Muscle of leg (tissue), 3 donors: ENCODE measurements at regions not wholly inside any gene's neighbourhood (a gene's known extent, or its start where the extent isn't known, plus 50 kb on each side); places are given as distances from the start of the nearest gene placed in this dataset.

Experiments used
- DNase-seq: peaks from one replicate; pipeline ENCODE4 v3.0.0; 2013
- H3K27ac ChIP-seq: one replicate; pipeline ENCODE4 v1.5.1; 2013; ENCODE audit warnings: mild to moderate bottlenecking, low read length, control low read depth
- H3K27me3 ChIP-seq: one replicate; pipeline ENCODE4 v1.6.1; 2013; ENCODE audit warnings: low read length; ENCODE audit not compliant: control insufficient read depth, insufficient read depth
- H3K36me3 ChIP-seq: one replicate; pipeline ENCODE4 v1.6.1; 2013; ENCODE audit warnings: low read length; ENCODE audit not compliant: control insufficient read depth, insufficient read depth
- H3K4me1 ChIP-seq: one replicate; pipeline ENCODE4 v1.6.1; 2013; ENCODE audit warnings: low read length; ENCODE audit not compliant: control insufficient read depth, insufficient read depth
- H3K4me3 ChIP-seq: one replicate; pipeline ENCODE4 v1.5.1; 2013; ENCODE audit warnings: low read length, control low read depth
- H3K9me3 ChIP-seq: replicated peaks from 2 replicates; pipeline ENCODE4 v1.6.1; 2013; ENCODE audit warnings: low read depth, low read length; ENCODE audit not compliant: control insufficient read depth
- WGBS: methylation state at CpG from one replicate; pipeline ENCODE4 v1.1.5; 2013; ENCODE audit warnings: missing lambda C conversion rate; ENCODE audit not compliant: insufficient coverage; 5-methylcytosine and 5-hydroxymethylcytosine counted together

- WGBS = 87% methylated on average over 3 of the region's 9 CpGs
- no peaks in the 10 kb centered on the region for H3K36me3 ChIP-seq
- no peaks in the 10 kb centered on the region for H3K9me3 ChIP-seq
- H3K4me1 ChIP-seq = no peaks in the 10 kb centered on the region
- no peaks in the 10 kb centered on the region for H3K27me3 ChIP-seq
- no peak for DNase-seq
- no peak overlapping the region for H3K27ac ChIP-seq
- H3K4me3 ChIP-seq = no peak overlapping the region
Measured at GRCh38 chr14:65940056-65940735, 527.7 kb downstream of the FUT8 start.

DNA sequence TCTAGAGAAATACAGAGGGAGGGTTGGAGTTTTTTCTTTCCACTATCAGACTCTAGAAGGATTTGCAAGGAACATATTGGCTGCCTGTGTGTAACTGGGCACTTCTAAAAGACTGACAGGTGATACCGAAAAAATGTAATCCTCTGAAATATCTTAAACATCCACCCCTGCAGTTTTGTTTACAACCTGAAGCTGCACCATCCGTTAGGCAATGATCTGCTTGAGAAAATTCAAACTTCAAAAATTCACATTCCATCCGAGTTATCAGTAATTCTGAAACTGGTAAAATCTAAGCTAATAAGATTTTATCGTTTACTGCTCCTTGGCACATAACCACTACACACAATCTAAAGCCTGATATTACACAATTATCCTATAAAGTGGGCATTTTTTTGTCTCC, 528.6 kb downstream of the FUT8 start:
- no peaks in the 10 kb centered on the region for H3K36me3 ChIP-seq
- no peaks in the 10 kb centered on the region for H3K27me3 ChIP-seq
- 79% methylated on average over 3 of the region's 4 CpGs for WGBS

DNA sequence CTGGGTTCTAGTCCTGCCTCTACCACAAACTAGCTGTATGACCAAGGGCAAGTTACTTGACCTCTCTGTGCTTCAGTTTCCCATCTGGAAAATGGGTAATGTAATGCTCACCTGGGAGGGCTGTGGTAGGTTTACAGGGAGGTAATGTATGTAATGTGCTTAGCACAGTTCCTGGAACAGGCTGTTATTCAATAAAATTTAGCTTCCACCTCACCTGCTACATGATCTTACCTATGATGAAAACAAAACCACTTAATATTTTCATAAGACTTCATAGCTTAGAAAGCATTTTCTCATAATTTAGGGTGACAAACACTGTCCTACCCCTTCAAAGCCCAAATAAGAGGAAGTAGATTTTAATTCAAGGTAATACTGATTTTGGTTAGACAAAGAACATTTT, 530.6 kb downstream of the FUT8 start:
- no peak for DNase-seq
- Histone ChIP-seq H3K27me3 (peaks cover 8% of the 10 kb centered on the region), H3K4me3 (no peak overlapping the region), H3K27ac (no peak overlapping the region), H3K36me3 (no peaks in the 10 kb centered on the region), H3K4me1 (no peaks in the 10 kb centered on the region), H3K9me3 (no peaks in the 10 kb centered on the region)

More for the DNA sequence above, 528.6 kb downstream of the FUT8 start:
- DNase-seq = no peak
- no peaks in the 10 kb centered on the region for H3K4me1 ChIP-seq
- no peak overlapping the region for H3K4me3 ChIP-seq
- H3K27ac ChIP-seq = no peak overlapping the region
- H3K9me3 ChIP-seq = no peaks in the 10 kb centered on the region

DNA sequence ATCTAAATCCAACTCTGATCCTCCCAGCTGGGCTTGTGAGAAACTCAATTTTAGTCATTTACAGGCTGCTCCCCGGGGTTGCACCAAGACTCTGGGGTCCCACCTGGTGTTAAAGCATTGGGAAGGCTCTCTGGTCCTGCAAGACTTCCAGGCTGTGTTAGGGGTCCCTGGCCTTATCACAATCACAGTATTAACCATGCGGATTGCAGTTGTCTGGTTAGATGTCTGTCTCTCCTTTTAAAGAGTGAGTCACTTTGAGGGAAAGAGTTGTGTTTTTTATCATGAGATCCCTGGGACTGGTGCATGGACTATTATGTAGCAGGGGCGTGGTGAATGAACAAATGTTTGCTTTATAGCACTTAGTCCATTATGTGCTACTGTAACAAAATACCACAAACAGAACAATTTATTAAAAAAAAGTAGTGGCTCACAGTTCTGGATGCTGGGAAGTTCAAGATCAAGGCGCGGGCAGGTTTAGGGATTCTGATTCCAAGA, 531.4 kb downstream of the FUT8 start:
- Histone ChIP-seq H3K27ac (no peak overlapping the region), H3K27me3 (peaks cover 10% of the 10 kb centered on the region), H3K9me3 (no peaks in the 10 kb centered on the region), H3K4me1 (no peaks in the 10 kb centered on the region), H3K4me3 (no peak overlapping the region), H3K36me3 (no peaks in the 10 kb centered on the region)
- no CpG with 5 or more reads among the region's 5 CpGs for WGBS
- DNase-seq = no peak

DNA sequence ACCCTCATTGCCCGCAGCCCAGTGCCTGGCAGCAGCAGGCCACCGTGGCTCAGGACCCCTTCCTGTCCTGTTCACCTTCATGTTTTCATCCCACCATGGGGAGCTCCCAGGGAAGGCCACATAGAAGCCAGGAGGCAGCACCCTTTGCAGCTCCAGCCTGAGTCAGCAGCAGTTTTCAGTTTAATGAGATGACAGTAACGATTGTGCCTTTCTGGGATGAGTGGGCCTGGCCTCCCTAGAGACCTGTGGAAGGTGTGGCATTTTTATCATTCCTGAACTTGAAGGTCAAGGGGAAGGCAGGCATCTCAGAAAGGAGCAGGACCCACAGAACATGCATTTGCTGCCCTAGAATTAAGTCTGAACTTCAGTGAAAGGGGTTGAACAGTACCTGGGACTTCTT, 532.8 kb downstream of the FUT8 start:
- no peak for DNase-seq
- H3K27ac ChIP-seq = no peak overlapping the region
- peaks cover 10% of the 10 kb centered on the region for H3K27me3 ChIP-seq
- H3K4me3 ChIP-seq = no peak overlapping the region
- WGBS = 63% methylated on average over 2 of the region's 3 CpGs
- H3K4me1 ChIP-seq = no peaks in the 10 kb centered on the region
- no peaks in the 10 kb centered on the region for H3K36me3 ChIP-seq
- H3K9me3 ChIP-seq = no peaks in the 10 kb centered on the region

GRCh38 chr14:65946494-65946893, 534.0 kb downstream of the FUT8 start:
- Histone ChIP-seq H3K9me3 (no peaks in the 10 kb centered on the region), H3K27me3 (peaks cover 10% of the 10 kb centered on the region), H3K4me1 (no peaks in the 10 kb centered on the region), H3K4me3 (no peak overlapping the region), H3K36me3 (no peaks in the 10 kb centered on the region), H3K27ac (no peak overlapping the region)
- 87% methylated on average over 2 of the region's 4 CpGs for WGBS
- no peak for DNase-seq

GRCh38 chr14:65948302-65948701, 535.8 kb downstream of the FUT8 start:
- H3K27me3 ChIP-seq = peaks cover 10% of the 10 kb centered on the region
- 58% methylated on average over 8 of the region's 8 CpGs for WGBS
- H3K4me1 ChIP-seq = no peaks in the 10 kb centered on the region

DNA sequence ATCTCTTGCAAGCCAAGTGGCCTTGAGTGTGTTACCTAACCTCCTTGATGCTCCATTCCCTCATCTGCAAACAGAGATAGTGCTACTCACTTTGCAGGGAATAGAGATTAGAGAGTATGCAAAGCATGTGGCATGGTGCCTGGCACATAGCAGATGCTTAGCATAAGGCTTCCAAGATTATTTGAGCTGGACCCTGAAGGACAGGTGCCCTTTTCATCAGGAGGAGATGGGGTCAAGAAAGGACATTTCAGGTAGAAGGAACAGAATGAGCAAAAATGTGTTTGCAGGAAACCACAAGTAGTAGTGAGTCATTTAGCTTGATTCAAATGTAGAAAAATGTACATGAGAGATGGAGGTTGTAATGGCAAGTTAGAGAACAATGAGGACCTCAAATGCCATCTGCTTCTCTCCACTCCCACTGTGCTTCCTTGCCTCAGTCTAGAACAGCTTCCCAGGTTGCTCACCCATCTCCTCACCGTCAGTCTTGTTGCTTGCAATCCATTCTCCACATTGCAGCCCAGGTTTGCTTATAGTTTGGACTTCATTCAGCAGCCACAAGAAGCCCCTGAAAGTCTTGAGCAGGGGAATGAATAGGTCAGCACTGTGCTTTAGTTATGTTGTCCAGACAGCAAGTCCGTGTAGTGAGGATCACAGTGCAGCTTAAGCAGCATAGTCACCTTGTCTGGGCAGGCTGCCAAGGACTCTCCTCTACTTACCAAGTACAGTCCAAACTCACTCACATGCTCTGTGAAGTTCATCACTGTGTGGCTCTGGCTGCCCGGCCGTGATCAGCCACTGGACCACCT, 536.3 kb upstream of the CCDC196 start:
- H3K4me1 ChIP-seq = no peaks in the 10 kb centered on the region
- WGBS = 22% methylated on average over 3 of the region's 4 CpGs
- no peak overlapping the region for H3K27ac ChIP-seq
- no peak for DNase-seq
- no peaks in the 10 kb centered on the region for H3K36me3 ChIP-seq
- H3K27me3 ChIP-seq = peaks cover 10% of the 10 kb centered on the region
- H3K4me3 ChIP-seq = no peak overlapping the region
- H3K9me3 ChIP-seq = no peaks in the 10 kb centered on the region

More at GRCh38 chr14:65948302-65948701, 535.8 kb downstream of the FUT8 start:
- Histone ChIP-seq H3K9me3 (no peaks in the 10 kb centered on the region), H3K27ac (no peak overlapping the region), H3K4me3 (no peak overlapping the region), H3K36me3 (no peaks in the 10 kb centered on the region)
- no peak for DNase-seq

DNA sequence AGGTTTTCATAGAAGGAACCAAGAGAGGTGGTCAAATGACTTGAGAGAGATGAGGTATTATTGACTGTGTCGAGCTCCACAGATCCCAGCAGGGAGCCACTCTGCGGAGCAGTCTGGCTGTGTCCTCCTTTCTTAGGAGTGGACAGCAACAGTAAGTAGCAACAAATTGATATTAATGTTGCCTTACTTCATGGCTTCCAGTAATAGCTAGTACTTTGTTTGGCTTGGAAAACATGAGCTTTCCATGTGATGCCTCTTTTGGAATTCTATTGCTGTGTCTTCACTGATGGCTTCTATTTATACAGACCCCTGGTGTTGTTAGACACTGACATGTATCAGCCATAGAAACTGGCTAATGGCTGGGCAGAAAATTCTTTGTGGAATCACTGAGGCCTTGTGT, 531.2 kb upstream of the CCDC196 start:
- no peaks in the 10 kb centered on the region for H3K27me3 ChIP-seq
- WGBS = 85% methylated on average over 2 of the region's 2 CpGs
- H3K4me3 ChIP-seq = no peak overlapping the region
- no peaks in the 10 kb centered on the region for H3K9me3 ChIP-seq
- no peak overlapping the region for H3K27ac ChIP-seq
- H3K36me3 ChIP-seq = no peaks in the 10 kb centered on the region
- H3K4me1 ChIP-seq = no peaks in the 10 kb centered on the region
- no peak for DNase-seq

GRCh38 chr14:65957631-65958205, 528.5 kb upstream of the CCDC196 start:
- no peaks in the 10 kb centered on the region for H3K9me3 ChIP-seq
- no peak overlapping the region for H3K27ac ChIP-seq
- no peak for DNase-seq
- H3K4me1 ChIP-seq = no peaks in the 10 kb centered on the region
- peaks cover 2% of the 10 kb centered on the region for H3K27me3 ChIP-seq
- no peak overlapping the region for H3K4me3 ChIP-seq
- no peaks in the 10 kb centered on the region for H3K36me3 ChIP-seq
- 58% methylated on average over 5 of the region's 8 CpGs for WGBS
